ENCODE measurements at regions not wholly inside any gene's neighbourhood (a gene's known extent, or its start where the extent isn't known, plus 50 kb on each side); places are given as distances from the start of the nearest gene placed in this dataset.

DNA sequence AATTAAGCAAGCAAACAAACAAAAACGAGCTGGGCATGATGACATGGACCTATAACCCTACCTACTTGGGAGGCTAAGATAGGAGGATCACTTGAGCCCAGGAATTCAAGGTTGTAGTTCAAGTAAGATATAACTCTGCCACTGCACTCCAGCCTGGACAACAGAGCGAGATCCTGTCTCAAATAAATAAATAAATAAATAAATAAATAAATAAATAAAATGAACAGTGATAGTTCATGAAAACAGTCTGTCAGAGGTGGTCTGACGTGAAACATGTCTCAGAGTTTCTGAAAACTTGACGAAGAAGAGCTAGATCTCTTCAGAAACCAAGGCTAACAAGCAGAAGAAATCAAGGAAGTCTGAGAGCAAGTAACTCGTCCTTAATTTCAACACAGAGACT is 188.8 kb upstream of the GPC6 start:
- TF ChIP-seq ARNTL (CRISPR knock-in tag; IDR thresholded peaks at IDR 0.05; ENCODE audit: borderline replicate concordance, low read depth) (no peak), RARB (CRISPR knock-in tag; IDR thresholded peaks at IDR 0.05) (no peak), ISL1 (CRISPR knock-in tag; IDR thresholded peaks at IDR 0.05) (no peak), ZFP3 (CRISPR knock-in tag; IDR thresholded peaks at IDR 0.05) (no peak)
- TF ChIP-seq, protein P1, sequence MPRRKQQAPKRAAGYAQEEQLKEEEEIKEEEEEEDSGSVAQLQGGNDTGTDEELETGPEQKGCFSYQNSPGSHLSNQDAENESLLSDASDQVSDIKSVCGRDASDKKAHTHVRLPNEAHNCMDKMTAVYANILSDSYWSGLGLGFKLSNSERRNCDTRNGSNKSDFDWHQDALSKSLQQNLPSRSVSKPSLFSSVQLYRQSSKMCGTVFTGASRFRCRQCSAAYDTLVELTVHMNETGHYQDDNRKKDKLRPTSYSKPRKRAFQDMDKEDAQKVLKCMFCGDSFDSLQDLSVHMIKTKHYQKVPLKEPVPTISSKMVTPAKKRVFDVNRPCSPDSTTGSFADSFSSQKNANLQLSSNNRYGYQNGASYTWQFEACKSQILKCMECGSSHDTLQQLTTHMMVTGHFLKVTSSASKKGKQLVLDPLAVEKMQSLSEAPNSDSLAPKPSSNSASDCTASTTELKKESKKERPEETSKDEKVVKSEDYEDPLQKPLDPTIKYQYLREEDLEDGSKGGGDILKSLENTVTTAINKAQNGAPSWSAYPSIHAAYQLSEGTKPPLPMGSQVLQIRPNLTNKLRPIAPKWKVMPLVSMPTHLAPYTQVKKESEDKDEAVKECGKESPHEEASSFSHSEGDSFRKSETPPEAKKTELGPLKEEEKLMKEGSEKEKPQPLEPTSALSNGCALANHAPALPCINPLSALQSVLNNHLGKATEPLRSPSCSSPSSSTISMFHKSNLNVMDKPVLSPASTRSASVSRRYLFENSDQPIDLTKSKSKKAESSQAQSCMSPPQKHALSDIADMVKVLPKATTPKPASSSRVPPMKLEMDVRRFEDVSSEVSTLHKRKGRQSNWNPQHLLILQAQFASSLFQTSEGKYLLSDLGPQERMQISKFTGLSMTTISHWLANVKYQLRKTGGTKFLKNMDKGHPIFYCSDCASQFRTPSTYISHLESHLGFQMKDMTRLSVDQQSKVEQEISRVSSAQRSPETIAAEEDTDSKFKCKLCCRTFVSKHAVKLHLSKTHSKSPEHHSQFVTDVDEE (CRISPR knock-in tag; IDR thresholded peaks at IDR 0.05): no peak
- TF ChIP-seq, protein P2, sequence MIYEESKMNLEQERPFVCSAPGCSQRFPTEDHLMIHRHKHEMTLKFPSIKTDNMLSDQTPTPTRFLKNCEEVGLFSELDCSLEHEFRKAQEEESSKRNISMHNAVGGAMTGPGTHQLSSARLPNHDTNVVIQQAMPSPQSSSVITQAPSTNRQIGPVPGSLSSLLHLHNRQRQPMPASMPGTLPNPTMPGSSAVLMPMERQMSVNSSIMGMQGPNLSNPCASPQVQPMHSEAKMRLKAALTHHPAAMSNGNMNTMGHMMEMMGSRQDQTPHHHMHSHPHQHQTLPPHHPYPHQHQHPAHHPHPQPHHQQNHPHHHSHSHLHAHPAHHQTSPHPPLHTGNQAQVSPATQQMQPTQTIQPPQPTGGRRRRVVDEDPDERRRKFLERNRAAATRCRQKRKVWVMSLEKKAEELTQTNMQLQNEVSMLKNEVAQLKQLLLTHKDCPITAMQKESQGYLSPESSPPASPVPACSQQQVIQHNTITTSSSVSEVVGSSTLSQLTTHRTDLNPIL (CRISPR knock-in tag; IDR thresholded peaks at IDR 0.05; ENCODE audit: low read depth): no peak
- TF ChIP-seq, protein P3, sequence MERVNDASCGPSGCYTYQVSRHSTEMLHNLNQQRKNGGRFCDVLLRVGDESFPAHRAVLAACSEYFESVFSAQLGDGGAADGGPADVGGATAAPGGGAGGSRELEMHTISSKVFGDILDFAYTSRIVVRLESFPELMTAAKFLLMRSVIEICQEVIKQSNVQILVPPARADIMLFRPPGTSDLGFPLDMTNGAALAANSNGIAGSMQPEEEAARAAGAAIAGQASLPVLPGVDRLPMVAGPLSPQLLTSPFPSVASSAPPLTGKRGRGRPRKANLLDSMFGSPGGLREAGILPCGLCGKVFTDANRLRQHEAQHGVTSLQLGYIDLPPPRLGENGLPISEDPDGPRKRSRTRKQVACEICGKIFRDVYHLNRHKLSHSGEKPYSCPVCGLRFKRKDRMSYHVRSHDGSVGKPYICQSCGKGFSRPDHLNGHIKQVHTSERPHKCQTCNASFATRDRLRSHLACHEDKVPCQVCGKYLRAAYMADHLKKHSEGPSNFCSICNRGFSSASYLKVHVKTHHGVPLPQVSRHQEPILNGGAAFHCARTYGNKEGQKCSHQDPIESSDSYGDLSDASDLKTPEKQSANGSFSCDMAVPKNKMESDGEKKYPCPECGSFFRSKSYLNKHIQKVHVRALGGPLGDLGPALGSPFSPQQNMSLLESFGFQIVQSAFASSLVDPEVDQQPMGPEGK (CRISPR knock-in tag; IDR thresholded peaks at IDR 0.05; ENCODE audit: borderline replicate concordance): no peak

Measured in SK-N-SH treated with all-trans-retinoic acid at 6 μM for 48 hours (cell line).